ENCODE measurements at regions not wholly inside any gene's neighbourhood (a gene's known extent, or its start where the extent isn't known, plus 50 kb on each side); places are given as distances from the start of the nearest gene placed in this dataset.

DNA sequence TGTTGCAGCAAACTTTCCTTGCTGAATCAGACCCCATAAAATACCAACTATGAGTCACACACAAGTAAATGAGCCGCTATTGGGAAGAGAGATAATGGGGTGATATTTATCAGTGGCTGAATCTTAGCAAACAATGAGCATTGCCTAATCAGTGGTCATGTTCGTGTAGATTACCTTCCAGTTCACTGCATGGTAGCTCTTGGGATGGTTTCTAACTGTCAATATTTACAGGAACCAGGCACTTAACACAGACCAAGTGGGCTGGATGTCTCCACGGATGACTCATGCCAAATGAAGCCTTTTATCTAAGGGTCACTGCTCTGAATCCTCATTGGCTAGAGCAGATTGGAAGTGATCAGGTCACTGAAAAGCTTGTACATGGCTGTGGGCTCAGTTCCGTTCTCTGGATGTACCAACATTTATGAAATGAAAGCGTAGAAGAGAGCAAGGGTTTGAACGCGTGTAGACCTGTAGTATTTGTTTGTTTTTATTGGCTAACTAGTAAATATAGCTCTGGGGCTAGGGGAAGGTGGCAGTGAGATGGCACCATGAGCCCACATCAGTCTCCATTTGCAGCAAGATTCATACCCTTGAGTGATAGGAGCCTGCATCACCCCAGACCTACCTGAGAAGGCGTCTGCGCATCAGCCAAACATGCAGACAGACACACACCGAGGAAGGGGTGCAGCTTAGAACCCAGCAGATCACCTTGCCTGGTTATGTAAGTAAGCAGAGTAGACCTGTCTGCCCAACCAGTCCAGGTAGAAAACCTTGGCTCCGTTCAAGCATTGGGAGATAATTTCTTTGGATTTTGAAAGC is 153.3 kb downstream of the TOMM20 start:
- TF ChIP-seq EZH2 (IDR thresholded peaks at IDR 0.05; ENCODE audit: borderline replicate concordance, insufficient read depth, low read depth, low read length, poor library complexity, severe bottlenecking) (no peak), CTCF (IDR thresholded peaks at IDR 0.05) (no peak)

More for the DNA sequence above, 153.3 kb downstream of the TOMM20 start:
- Histone ChIP-seq H3K36me3 (replicated peaks in 1 of 2; ENCODE audit: control extremely low read depth in 1 of 2, control insufficient read depth in 1 of 2, extremely low read depth in 1 of 2, insufficient read depth in 2 of 2, low read length in 1 of 2) (no peaks in the 10 kb centered on the region), H2AFZ (ENCODE audit: insufficient read depth, low read depth, low read length, poor library complexity, severe bottlenecking) (no peak overlapping the region), H4K20me1 (ENCODE audit: control insufficient read depth, insufficient read depth, low read length, poor library complexity, severe bottlenecking) (no peaks in the 10 kb centered on the region), H3K9me3 (ENCODE audit: control extremely low read depth in 1 of 3, control insufficient read depth in 2 of 3, insufficient read depth in 1 of 3, low read length in 2 of 3) (no peaks in the 10 kb centered on the region), H3K4me3 (ENCODE audit: control extremely low read depth in 1 of 5, extremely low read depth in 1 of 5, insufficient read depth in 1 of 5, low read depth in 2 of 5, low read length in 4 of 5) (no peak overlapping the region), H3K27ac (ENCODE audit: low read length in 2 of 2) (no peak overlapping the region), H3K79me2 (ENCODE audit: control insufficient read depth, insufficient read depth, low read length) (no peaks in the 10 kb centered on the region), H3K9ac (ENCODE audit: low read length) (no peak overlapping the region), H3K4me1 (ENCODE audit: control insufficient read depth in 2 of 2, insufficient read depth in 2 of 2, low read length in 2 of 2) (peaks cover 31 to 41% of the 10 kb centered on the region in 2 donors), H3K4me2 (replicated peaks; ENCODE audit: low read depth, low read length, poor library complexity, severe bottlenecking) (no peak overlapping the region), H3K27me3 (replicated peaks in 1 of 4; ENCODE audit: control extremely low read depth in 1 of 4, control insufficient read depth in 3 of 4, insufficient read depth in 4 of 4, low read length in 3 of 4) (no peaks in the 10 kb centered on the region)
- H3K27ac Mint-ChIP-seq, result no peak overlapping the region
- DNase-seq (no peak), ATAC-seq (ENCODE audit: low read depth) (no peak)
- H3K27me3 Mint-ChIP-seq, result no peaks in the 10 kb centered on the region
- POLR2A ChIA-PET, result no interaction called here
- intact Hi-C loops (cut with micrococcal nuclease), result loop anchor here (5.0 to 10.0 kb wide), 3 partner anchors 48 to 481 kb away; no protein-coding TSS in a partner anchor
- 85% methylated on average over 6 of the region's 11 CpGs for WGBS (ENCODE audit: insufficient coverage)
- H3K9me3 Mint-ChIP-seq (ENCODE audit: insufficient read depth), result no peaks in the 10 kb centered on the region
- H3K4me1 Mint-ChIP-seq, result peaks cover 50% of the 10 kb centered on the region
- H3K4me3 Mint-ChIP-seq, result no peak overlapping the region
- CTCF ChIA-PET, result interaction anchor here (0.6 to 1.6 kb wide), 5 partner anchors 20 to 488 kb away, joined by 3 to 5 read pairs (median 3); no protein-coding TSS in a partner anchor
